Left hindlimb (tissue), 1 donor: ENCODE measurements at regions not wholly inside any gene's neighbourhood (a gene's known extent, or its start where the extent isn't known, plus 50 kb on each side); places are given as distances from the start of the nearest gene placed in this dataset.
"Not testable (repeated sequence)": the region's sequence is repeated elsewhere in the genome, so short reads cannot be mapped to it uniquely, and the experiment has no call there.

ENCODE experiments used
- DNase-seq: peaks from one replicate; pipeline ENCODE4 v3.0.0-alpha.2; 2018

GRCh38 chr4:116639070-116639577, 446.3 kb downstream of the TRAM1L1 start:
- no peak for DNase-seq

DNA sequence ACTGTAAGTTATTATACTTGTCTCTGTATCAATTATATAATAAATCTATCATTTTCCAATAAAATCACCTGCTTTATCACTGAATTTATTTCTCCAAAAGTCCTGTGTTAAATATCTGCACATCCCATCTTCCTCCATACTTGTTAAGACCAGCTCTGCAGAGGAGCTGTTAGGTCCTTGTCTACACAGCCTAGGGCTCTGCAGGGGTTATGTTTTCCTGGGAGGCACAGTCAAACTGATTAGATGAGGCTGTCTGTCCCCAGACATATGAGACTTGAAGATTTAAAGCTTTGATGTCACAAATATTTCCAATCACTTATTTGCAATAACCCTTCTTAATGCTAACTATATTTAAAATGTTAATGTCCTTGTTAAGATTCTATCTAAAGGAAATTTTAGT, 446.8 kb downstream of the TRAM1L1 start:
- DNase-seq: no peak

- no peak for DNase-seq
Observed at GRCh38 chr4:116636917-116637316, 448.5 kb downstream of the TRAM1L1 start.

DNA sequence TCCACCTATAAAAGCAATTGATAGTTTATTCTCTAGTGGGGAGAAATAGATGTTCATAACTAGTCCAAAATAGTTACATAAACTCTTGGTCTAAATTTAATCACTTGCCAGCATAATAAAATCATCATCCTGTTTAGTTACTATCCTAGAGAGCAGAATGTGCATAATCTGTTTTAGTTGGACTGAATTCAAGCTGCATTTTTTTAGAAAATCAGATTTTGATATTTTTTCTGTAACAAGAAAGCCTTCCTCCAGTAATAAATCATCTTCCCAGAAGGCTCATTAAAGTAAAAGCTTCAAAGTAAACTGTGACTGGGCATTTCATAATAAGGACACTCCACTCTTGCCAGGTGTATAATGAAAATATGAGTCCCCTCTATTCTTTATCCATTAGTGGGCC, 453.1 kb downstream of the TRAM1L1 start:
- no peak for DNase-seq

GRCh38 chr4:116628598-116628997, 456.8 kb downstream of the TRAM1L1 start:
- DNase-seq: no peak

DNA sequence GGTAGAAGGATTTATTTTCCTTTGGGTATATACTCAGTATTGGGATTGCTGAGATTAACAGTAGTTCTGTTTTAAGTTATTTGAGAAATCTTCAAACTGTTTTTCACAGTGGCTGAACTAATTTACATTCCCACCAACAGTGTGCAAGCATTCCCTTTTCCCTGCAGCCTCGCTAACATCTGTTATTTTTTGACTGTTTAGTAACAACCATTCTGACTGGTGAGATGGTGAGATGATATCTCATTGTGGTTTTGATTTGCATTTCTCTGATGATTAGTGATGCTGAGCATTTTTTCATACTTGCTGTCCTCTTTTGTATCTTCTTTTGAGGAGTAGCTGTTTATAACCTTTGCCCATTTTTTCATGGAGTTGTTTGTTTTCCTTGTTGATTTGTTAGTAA, 457.8 kb downstream of the TRAM1L1 start:
- no peak for DNase-seq

DNA sequence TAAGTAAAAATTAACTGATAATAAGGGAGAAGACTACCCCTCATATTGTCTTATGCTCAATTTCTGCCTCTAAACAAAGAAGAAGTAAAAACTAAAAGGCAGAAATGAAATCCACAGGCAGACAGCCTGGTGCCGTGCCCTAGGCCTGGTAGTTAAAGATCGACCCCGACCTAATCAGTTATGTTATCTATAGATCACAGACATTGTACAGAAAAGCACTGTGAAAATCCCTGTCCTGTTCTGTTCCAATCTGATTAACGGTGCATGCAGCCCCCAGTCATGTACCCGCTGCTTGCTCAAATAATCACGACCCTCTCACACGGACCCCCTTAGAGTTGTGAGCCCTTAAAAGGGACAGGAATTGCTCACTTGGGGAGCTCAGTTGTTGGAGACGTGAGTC, 465.9 kb downstream of the TRAM1L1 start:
- DNase-seq: not testable (repeated sequence)

DNA sequence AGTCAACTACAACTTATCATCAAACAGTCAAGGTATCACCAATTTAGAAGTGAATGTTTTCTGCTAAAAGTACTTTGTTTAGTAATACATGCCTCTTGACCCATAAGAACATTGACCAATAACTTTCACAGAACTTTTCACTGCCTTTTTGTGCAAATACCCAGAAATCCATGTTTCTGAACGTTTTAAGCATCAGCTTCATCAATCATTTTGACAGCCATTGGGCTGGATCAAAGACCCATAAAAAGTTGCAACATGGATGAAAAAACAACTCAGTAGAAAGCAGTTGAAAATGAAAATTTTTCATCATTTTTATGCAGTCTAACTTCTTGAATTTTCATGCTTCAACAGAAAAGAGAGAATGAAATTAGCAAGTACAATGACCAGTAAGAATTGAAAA, 466.7 kb downstream of the TRAM1L1 start:
- DNase-seq: no peak

GRCh38 chr4:116603096-116603495, 482.3 kb downstream of the TRAM1L1 start:
- no peak for DNase-seq

DNA sequence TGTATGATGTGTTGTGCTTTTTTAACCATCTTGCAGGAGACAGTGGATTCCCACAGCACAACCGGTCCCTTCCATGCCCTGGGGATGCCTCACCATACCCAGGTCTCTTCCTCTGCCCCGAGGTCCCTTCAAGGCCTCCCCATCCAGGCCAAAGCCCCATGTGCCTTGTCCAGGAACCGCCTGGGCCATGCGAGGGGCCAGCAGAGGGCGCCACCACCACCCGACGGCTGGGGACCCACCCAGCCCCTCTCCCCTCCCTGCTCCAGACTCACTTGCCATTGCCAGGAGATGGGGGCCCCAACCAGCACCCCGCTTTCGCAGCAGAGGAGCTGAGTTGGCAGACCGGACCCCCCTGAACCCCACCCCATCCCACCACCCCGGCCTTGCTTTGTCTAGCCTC, 485.5 kb downstream of the TRAM1L1 start:
- no peak for DNase-seq

DNA sequence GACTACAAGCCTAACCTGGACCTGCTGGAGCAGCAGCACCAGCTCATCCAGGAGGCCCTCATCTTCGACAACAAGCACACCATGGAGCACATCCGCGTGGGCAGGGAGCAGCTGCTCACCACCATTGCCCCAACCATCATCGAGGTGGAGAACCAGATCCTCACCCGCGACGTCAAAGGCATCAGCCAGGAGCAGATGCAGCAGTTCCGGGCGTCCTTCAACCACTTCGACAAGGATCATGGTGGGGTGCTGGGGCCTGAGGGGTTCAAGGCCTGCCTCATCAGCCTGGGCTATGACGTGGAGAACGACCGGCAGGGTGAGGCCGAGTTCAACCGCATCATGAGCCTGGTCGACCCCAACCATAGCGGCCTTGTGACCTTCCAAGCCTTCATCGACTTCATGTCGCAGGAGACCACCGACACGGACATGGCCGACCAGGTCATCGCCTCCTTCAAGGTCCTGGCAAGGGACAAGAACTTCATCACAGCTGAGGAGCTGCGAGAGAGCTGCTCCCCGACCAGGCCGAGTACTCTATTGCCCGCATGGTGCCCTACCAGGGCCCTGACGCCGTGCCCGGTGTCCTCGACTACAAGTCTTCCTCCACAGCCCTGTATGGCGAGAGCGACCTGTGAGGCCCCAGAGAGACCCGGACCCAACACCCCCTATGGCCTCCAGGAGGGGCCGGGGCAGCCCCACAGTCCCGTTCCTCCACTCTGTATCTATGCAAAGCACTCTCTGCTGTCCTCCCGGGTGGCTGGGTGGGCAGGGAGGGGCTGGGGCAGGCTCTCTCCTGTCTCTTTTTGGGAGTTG, 486.2 kb downstream of the TRAM1L1 start:
- DNase-seq: no peak

DNA sequence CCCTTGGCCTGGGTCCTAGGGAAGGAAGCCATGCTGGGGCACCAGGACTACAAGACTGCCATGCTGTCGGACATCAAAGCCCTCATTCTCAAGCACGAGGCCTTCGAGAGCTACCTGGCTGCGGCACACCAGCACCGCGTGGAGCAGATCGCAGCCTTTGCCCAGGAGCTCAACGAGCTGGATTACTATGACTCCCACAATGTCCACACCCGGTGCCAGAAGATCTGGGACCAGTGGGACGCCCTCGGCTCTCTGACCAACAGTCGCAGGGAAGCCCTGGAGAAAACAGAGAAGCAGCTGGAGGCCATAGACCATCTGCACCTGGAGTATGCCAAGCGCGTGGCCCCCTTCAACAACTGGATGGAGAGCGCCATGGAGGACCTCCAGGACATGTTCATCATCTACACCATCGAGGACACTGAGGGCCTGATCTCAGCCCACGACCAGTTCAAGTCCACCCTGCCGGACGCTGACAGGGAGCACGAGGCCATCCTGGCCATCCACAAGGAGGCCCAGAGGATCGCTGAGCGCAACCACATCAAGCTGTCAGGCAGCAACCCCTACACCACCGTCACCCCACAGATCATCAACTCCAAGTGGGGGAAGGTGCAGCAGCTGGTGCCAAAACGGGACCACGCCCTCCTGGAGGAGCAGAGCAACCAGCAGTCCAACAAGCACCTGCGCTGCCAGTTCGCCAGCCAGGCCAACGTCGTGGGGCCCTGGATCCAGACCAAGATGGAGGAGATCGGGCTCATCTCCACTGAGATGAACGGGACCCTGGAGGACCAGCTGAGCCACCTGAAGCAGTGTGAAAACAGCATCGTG, 487.0 kb downstream of the TRAM1L1 start:
- no peak for DNase-seq

GRCh38 chr4:116590648-116591047, 494.7 kb downstream of the TRAM1L1 start:
- DNase-seq: no peak

DNA sequence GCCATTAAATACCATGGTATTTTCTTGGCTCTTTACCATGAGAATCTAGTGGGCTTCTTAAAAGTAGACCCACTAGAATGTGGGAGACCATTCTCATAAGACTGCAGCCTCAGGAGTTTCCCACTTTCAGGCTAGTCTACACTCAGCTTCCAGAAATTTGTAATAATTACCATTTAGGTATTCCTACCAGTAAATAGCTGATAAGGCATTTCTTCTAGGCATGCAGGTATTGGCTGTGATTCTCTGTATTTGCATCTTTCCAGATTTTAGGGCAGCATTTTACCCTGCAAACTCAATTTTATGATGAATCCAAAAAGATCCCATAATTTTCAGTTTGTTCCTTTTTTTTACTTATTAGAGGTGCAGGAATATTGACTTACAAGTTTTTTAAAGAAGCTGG, 496.6 kb downstream of the TRAM1L1 start:
- DNase-seq: no peak

DNA sequence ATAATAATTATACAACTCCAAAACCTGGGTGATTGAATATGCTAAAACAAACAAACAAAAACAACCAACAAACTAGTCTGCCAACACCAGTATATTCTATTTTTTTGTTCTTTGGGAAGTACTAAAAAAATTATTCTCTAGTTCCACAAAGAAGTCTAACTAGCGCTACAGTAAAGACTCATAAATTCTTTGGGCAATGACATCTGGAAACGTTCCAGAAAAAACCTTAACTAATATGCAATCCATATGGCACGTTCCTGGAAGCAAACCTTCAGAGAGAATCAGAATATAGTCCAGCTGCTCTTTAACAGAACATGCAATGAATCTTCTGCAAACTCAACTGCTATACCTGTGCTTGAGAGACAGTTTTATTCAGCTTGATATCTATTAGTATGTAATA, 500.1 kb downstream of the TRAM1L1 start:
- no peak for DNase-seq

GRCh38 chr4:116577321-116577720, 508.1 kb downstream of the TRAM1L1 start:
- no peak for DNase-seq

DNA sequence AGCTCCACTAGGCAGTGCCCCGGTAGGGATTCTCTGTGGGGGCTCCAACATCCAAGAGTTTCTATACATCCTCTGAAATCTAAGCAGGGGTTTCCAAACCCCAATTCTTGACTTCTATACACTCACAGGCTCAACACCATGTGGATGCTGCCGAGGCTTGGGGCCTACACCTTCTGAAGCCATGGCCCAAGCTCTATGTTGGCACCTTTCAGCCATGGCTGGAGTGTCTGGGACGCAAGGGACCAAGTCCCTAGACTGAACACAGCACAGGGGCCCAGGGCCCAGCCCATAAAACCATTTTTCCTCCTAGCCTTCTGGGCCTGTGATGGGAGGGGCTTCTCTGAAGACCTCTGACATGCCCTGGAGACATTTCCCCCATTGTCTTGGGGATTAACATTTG, 511.8 kb downstream of the TRAM1L1 start:
- no peak for DNase-seq

GRCh38 chr4:116561768-116562167, 523.6 kb downstream of the TRAM1L1 start:
- no peak for DNase-seq

GRCh38 chr4:116551806-116552205, 533.6 kb downstream of the TRAM1L1 start:
- DNase-seq: no peak

DNA sequence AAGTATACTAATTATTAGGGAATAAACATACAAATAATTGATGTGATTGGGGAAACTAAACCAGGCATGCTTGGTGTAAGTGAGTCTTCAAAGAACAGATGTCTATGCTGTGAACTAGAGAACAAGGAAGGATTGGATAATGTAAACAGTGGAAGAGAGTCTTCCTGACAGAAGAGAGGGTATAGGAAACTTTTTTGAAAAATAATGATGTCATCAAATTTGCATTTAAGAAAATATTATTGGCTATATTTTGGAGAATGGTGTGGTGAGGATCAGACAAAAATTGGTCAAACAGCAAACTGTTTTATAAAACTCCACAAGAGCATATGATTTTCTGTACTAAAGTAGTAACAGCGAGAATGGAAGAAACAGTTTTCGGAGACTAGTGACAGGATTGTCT, 537.7 kb downstream of the TRAM1L1 start:
- DNase-seq: no peak

GRCh38 chr4:116546759-116547158, 538.6 kb downstream of the TRAM1L1 start:
- DNase-seq: no peak

GRCh38 chr4:116544946-116545345, 540.4 kb downstream of the TRAM1L1 start:
- no peak for DNase-seq

GRCh38 chr4:116539744-116540143, 545.6 kb downstream of the TRAM1L1 start:
- DNase-seq: no peak

DNA sequence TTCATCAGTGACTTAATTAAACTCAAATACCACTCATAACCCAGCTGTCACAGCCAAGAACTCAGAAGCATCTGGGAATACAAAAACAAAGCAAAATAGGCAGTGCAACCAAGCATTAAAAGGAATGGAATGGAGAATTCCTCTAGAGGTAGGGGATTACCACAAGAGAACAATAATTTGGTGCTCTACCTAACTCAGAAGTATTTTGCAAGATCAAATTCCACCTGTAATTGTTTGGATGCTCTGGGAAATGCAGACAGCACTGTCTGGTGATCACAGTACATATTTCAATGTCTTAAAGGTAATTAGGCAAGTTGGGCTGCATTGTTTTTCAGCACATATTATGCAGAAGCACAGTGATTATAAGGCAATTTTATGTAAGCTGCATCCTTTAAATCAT, 547.5 kb downstream of the TRAM1L1 start:
- no peak for DNase-seq
